ENCODE measurements at regions not wholly inside any gene's neighbourhood (a gene's known extent, or its start where the extent isn't known, plus 50 kb on each side); places are given as distances from the start of the nearest gene placed in this dataset.

- TF ChIP-seq POLR2AphosphoS5 (IDR thresholded peaks at IDR 0.05; ENCODE audit: low read depth, low read length) (no peak), CBFB (CRISPR knock-in tag; IDR thresholded peaks at IDR 0.05) (no peak)
Observed at GRCh38 chr2:104385743-104386142, 468.2 kb upstream of the POU3F3 start.

Data from HepG2 (cell line).